HCT116 (cell line): ENCODE measurements at regions not wholly inside any gene's neighbourhood (a gene's known extent, or its start where the extent isn't known, plus 50 kb on each side); places are given as distances from the start of the nearest gene placed in this dataset.
A peak's percentile ranks its signal among the peaks of the same experiment; 100 is the strongest.

Source experiments
- ATAC-seq: fragments of 200-7000 bp; cut with Tn5 transposase; 2 replicates; pipeline ENCODE4 v1.9.1; 2020; ENCODE audit warnings: mild to moderate bottlenecking, moderate library complexity
- BruUV-seq: library from RNA; stranded (reverse); fragments of 400-500 nt; replicated peaks from 2 replicates; lab custom pipeline; 2021; lab: Mats Ljungman, UMichigan
- CTCF ChIA-PET: fragments of 300-600 bp; sonication (Branson Sonifier 250); formaldehyde crosslinking; loops from one replicate; lab custom pipeline; 2021; ENCODE audit warnings: antibody characterized with exemption; lab: Charles Lee
- POLR2A ChIA-PET: fragments of 300-600, 350-600 bp; sonication (Branson Sonifier 250); formaldehyde crosslinking; loops from one replicate; lab custom pipeline; 2021; ENCODE audit warnings: antibody characterized with exemption; lab: Charles Lee
- RAD21 ChIA-PET, 2 experiments: fragments of 300-600 bp; sonication (Branson Sonifier 250); formaldehyde crosslinking; loops; one replicate each; lab custom pipeline; 2023; ENCODE audit warnings: low total read pairs in 2 of 2; ENCODE audit not compliant: uncharacterized antibody in 2 of 2, unreplicated experiment in 2 of 2, low non-redundant PET in 1 of 2; lab: Charles Lee
- DNase-seq: peaks from one replicate; pipeline ENCODE4 v3.0.0-alpha.2; 2010; ENCODE audit warnings: low read depth, low spot score
- H2AFZ ChIP-seq: fragments of 200-600 bp; shearing (Covaris generic), sonication (generic); 2 replicates; pipeline ENCODE4 v1.6.1; 2017; ENCODE audit warnings: low read depth, mixed run types, mixed read lengths, antibody characterized with exemption, low read length; ENCODE audit not compliant: poor library complexity, severe bottlenecking
- H3K27ac ChIP-seq: 2 replicates; pipeline ENCODE4 v1.5.1; 2012; ENCODE audit warnings: low read depth, low read length
- H3K27me3 ChIP-seq: fragments of 200-600 bp; sonication (generic); 2 replicates; pipeline ENCODE4 v1.6.1; 2016; ENCODE audit warnings: mixed run types, low read length, mixed read lengths; ENCODE audit not compliant: insufficient read depth
- H3K36me3 ChIP-seq, 2 experiments: fragments of 200-500 bp in 1 of 2; fragments of 200-600 bp in 1 of 2; sonication (Bioruptor generic) in 1 of 2; sonication (generic) in 1 of 2; 2 replicates each; pipeline versions ENCODE4 v1.5.1 to v1.6.1; 2014 to 2016; ENCODE audit warnings: low read length in 2 of 2, inconsistent platforms in 1 of 2, mixed read lengths in 1 of 2, mixed run types in 1 of 2; ENCODE audit not compliant: insufficient read depth in 2 of 2, control insufficient read depth in 1 of 2
- H3K4me1 ChIP-seq, 2 experiments: fragments of 200-600 bp in 1 of 2; sonication (generic) in 1 of 2; 2 replicates each; pipeline versions ENCODE4 v1.5.1 to v1.6.1; 2012 to 2017; ENCODE audit warnings: low read length in 2 of 2, inconsistent platforms in 1 of 2, mild to moderate bottlenecking in 1 of 2, mixed read lengths in 1 of 2, mixed run types in 1 of 2, moderate library complexity in 1 of 2; ENCODE audit not compliant: insufficient read depth in 2 of 2, control insufficient read depth in 1 of 2
- H3K4me2 ChIP-seq: fragments of 200-600 bp; sonication (generic); 2 replicates; pipeline ENCODE4 v1.6.1; 2017; ENCODE audit warnings: mixed run types, low read length, mixed read lengths
- H3K4me3 ChIP-seq, 2 experiments: fragments of 200-600 bp in 1 of 2; sonication (generic) in 1 of 2; replicated peaks in 1 of 2; 2 replicates each; pipeline ENCODE4 v1.5.1; 2011 to 2016; ENCODE audit warnings: low read length in 2 of 2, control low read depth in 1 of 2, low read depth in 1 of 2, mild to moderate bottlenecking in 1 of 2, mixed read lengths in 1 of 2, mixed run types in 1 of 2
- H3K79me2 ChIP-seq: fragments of 200-600 bp; sonication (generic); 2 replicates; pipeline ENCODE4 v1.6.1; 2017; ENCODE audit warnings: mild to moderate bottlenecking, mixed run types, low read length, moderate library complexity, mixed read lengths; ENCODE audit not compliant: insufficient read depth
- H3K9ac ChIP-seq: fragments of 200-600 bp; sonication (generic); 2 replicates; pipeline ENCODE4 v1.6.1; 2016; ENCODE audit warnings: low read length, mixed read lengths
- H3K9me2 ChIP-seq: fragments of 200-600 bp; sonication (generic), shearing (Covaris generic); 2 replicates; pipeline ENCODE4 v1.6.1; 2017; ENCODE audit warnings: mixed run types, mild to moderate bottlenecking, moderate library complexity; ENCODE audit not compliant: insufficient read depth
- H3K9me3 ChIP-seq, 2 experiments: fragments of 200-500 bp in 1 of 2; fragments of 200-600 bp in 1 of 2; sonication (Bioruptor generic) in 1 of 2; sonication (generic) in 1 of 2; 2 replicates each; pipeline ENCODE4 v1.6.1; 2014 to 2017; ENCODE audit warnings: low read length in 2 of 2, mixed read lengths in 2 of 2, inconsistent platforms in 1 of 2, low read depth in 1 of 2, mild to moderate bottlenecking in 1 of 2, mixed run types in 1 of 2, moderate library complexity in 1 of 2; ENCODE audit not compliant: control insufficient read depth in 1 of 2, insufficient read depth in 1 of 2
- H4K20me1 ChIP-seq: fragments of 200-600 bp; sonication (generic), shearing (Covaris generic); 2 replicates; pipeline ENCODE4 v1.6.1; 2017; ENCODE audit warnings: mixed run types, mild to moderate bottlenecking, moderate library complexity; ENCODE audit not compliant: insufficient read depth
- CEBPB ChIP-seq: IDR thresholded peaks from 2 replicates; pipeline ENCODE4 v1.6.1; 2012; ENCODE audit warnings: low read depth
- EGR1 ChIP-seq: IDR thresholded peaks from 2 replicates; pipeline ENCODE4 v1.6.1; 2012; ENCODE audit warnings: low read depth
- ELF1 ChIP-seq: IDR thresholded peaks from 2 replicates; pipeline ENCODE4 v1.6.1; 2012; ENCODE audit warnings: low read depth, borderline replicate concordance
- EZH2phosphoT487 ChIP-seq: fragments of 200-600 bp; IDR thresholded peaks from 2 replicates; pipeline ENCODE4 v1.6.1; 2018; ENCODE audit warnings: antibody characterized with exemption, borderline replicate concordance
- FOSL1 ChIP-seq: IDR thresholded peaks from 2 replicates; pipeline ENCODE4 v1.6.1; 2012; ENCODE audit warnings: low read depth
- POLR2A ChIP-seq: IDR thresholded peaks from 2 replicates; pipeline ENCODE4 v1.7.0; 2011; ENCODE audit warnings: borderline replicate concordance; ENCODE audit not compliant: insufficient read depth, insufficient read length; ENCODE audit errors: extremely low read depth
- POLR2AphosphoS5 ChIP-seq: IDR thresholded peaks from 2 replicates; pipeline ENCODE4 v1.6.1; 2011; ENCODE audit warnings: mild to moderate bottlenecking, low read depth, low read length, moderate library complexity
- RAD21 ChIP-seq: IDR thresholded peaks from 2 replicates; pipeline ENCODE4 v1.6.1; 2012; ENCODE audit warnings: low read depth, mild to moderate bottlenecking
- REST ChIP-seq: IDR thresholded peaks from 2 replicates; pipeline ENCODE4 v1.6.1; 2012; ENCODE audit warnings: low read depth
- SIN3A ChIP-seq: IDR thresholded peaks from 2 replicates; pipeline ENCODE4 v1.6.1; 2012; ENCODE audit warnings: low read depth
- SP1 ChIP-seq: IDR thresholded peaks from 2 replicates; pipeline ENCODE4 v1.6.1; 2012; ENCODE audit warnings: low read depth
- SRF ChIP-seq: IDR thresholded peaks from 2 replicates; pipeline ENCODE4 v1.6.1; 2012; ENCODE audit warnings: low read depth
- TCF7L2 ChIP-seq: IDR thresholded peaks from 2 replicates; pipeline ENCODE4 v1.7.0; 2011; ENCODE audit warnings: borderline replicate concordance, inconsistent platforms; ENCODE audit not compliant: insufficient read depth, insufficient read length; ENCODE audit errors: extremely low read depth
- YY1 ChIP-seq: IDR thresholded peaks from 2 replicates; pipeline ENCODE4 v1.6.1; 2011; ENCODE audit warnings: low read length, low read depth, moderate library complexity, mild to moderate bottlenecking; ENCODE audit not compliant: insufficient replicate concordance; ENCODE audit errors: extremely low read depth
- ZBTB33 ChIP-seq: IDR thresholded peaks from 2 replicates; pipeline ENCODE4 v1.6.1; 2011; ENCODE audit warnings: mild to moderate bottlenecking, low read length, moderate library complexity; ENCODE audit not compliant: insufficient replicate concordance; ENCODE audit errors: extremely low read depth
- ZFX ChIP-seq: fragments of 450-650 bp; IDR thresholded peaks from 2 replicates; pipeline ENCODE4 v1.6.1; 2017
- ZNF274 ChIP-seq: fragments of 200-500 bp; sonication (Bioruptor generic); IDR thresholded peaks from 2 replicates; pipeline ENCODE4 v1.6.1; 2014; ENCODE audit warnings: mild to moderate bottlenecking, low read depth, low read length, inconsistent platforms
- intact Hi-C: fragments of 100-400 bp; cut with micrococcal nuclease; formaldehyde crosslinking; loops from 2 replicates; pipeline ENCODE4 v1.10.0; 2022

- Histone ChIP-seq H3K4me1 (peaks cover 6 to 16% of the 10 kb centered on the region in 2 experiments; a peak in 3 of 4 replicates), H3K9ac (no peak overlapping the region), H4K20me1 (no peaks in the 10 kb centered on the region), H2AFZ (no peak overlapping the region), H3K4me3 (no peak overlapping the region), H3K9me2 (no peaks in the 10 kb centered on the region), H3K27me3 (no peaks in the 10 kb centered on the region), H3K4me2 (peak overlapping the region; percentile 77), H3K36me3 (no peaks in the 10 kb centered on the region), H3K79me2 (no peaks in the 10 kb centered on the region), H3K27ac (no peak overlapping the region), H3K9me3 (no peaks in the 10 kb centered on the region)
- ChIA-PET RAD21 (interaction anchor here (1.8 to 1.9 kb wide), 2 partner anchors 113 kb away, joined by 7 to 8 read pairs; no protein-coding TSS in a partner anchor), POLR2A (no interaction called here), CTCF (interaction anchor here (0.9 to 3.4 kb wide), 5 partner anchors 9 to 569 kb away, joined by 3 to 40 read pairs (median 5); no protein-coding TSS in a partner anchor)
- intact Hi-C loops, result loop anchor here (5.0 kb wide), 2 partner anchors 523 to 603 kb away; no protein-coding TSS in a partner anchor
- no peak for TF ChIP-seq CEBPB
- TF ChIP-seq POLR2AphosphoS5, result no peak
- no peak for TF ChIP-seq SP1
- no peak for TF ChIP-seq RAD21
- no peak for TF ChIP-seq FOSL1
- no peak for TF ChIP-seq SIN3A
- TF ChIP-seq POLR2A, result no peak
- no peak for TF ChIP-seq EZH2phosphoT487
- ATAC-seq (no peak), DNase-seq (no peak)
- no TSS peak for BruUV-seq
These were observed 60.8 kb upstream of the GPR158 start for GRCh38 chr10:25114036-25114411.

- DNase-seq (no peak), ATAC-seq (no peak)
- Histone ChIP-seq H4K20me1 (no peaks in the 10 kb centered on the region), H3K4me1 (peaks cover 6 to 15% of the 10 kb centered on the region in 2 experiments; a peak in 3 of 4 replicates), H3K9me2 (no peaks in the 10 kb centered on the region), H2AFZ (no peak overlapping the region), H3K79me2 (no peaks in the 10 kb centered on the region), H3K4me3 (no peak overlapping the region), H3K9me3 (no peaks in the 10 kb centered on the region), H3K27me3 (no peaks in the 10 kb centered on the region), H3K36me3 (no peaks in the 10 kb centered on the region), H3K9ac (no peak overlapping the region), H3K4me2 (no peak overlapping the region), H3K27ac (no peak overlapping the region)
- RAD21 ChIA-PET, result no interaction called here
- CTCF ChIA-PET, result no interaction called here
- no TSS peak for BruUV-seq
- intact Hi-C loops, result no loop called here
- POLR2A ChIA-PET, result no interaction called here
- TF ChIP-seq ZBTB33 (no peak), REST (no peak), ZFX (no peak), ELF1 (no peak), POLR2A (no peak), ZNF274 (no peak), TCF7L2 (no peak), SRF (no peak), EGR1 (no peak), YY1 (no peak)
These were observed 57.0 kb upstream of the GPR158 start for GRCh38 chr10:25117757-25118156.
